ENCODE measurements at regions not wholly inside any gene's neighbourhood (a gene's known extent, or its start where the extent isn't known, plus 50 kb on each side); places are given as distances from the start of the nearest gene placed in this dataset.
"Not testable (repeated sequence)": the region's sequence is repeated elsewhere in the genome, so short reads cannot be mapped to it uniquely, and the experiment has no call there.

- no TSS peak for BruUV-seq (replicated peaks)
- POLR2A ChIA-PET (ENCODE audit: unreplicated experiment): no interaction called here
- DNase-seq: no peak
- TF ChIP-seq EZH2phosphoT487 (IDR thresholded peaks at IDR 0.05; ENCODE audit: borderline replicate concordance, low read length) (no peak), CTCF (conservative IDR thresholded peaks at IDR 0.05; ENCODE audit: low read depth, low read length) (no peak), EZH2 (IDR thresholded peaks at IDR 0.05; ENCODE audit: low read length, unreplicated experiment) (no peak)
- Histone ChIP-seq H3K9me3 (ENCODE audit: low read length) (no peaks in the 10 kb centered on the region), H3K4me1 (ENCODE audit: insufficient read depth, low read length) (no peaks in the 10 kb centered on the region), H3K4me2 (ENCODE audit: low read length) (no peak overlapping the region), H2AFZ (ENCODE audit: low read length) (no peak overlapping the region), H3K79me2 (ENCODE audit: low read length) (no peaks in the 10 kb centered on the region), H3K9me2 (replicated peaks; ENCODE audit: low read length) (no peaks in the 10 kb centered on the region), H3K36me3 (ENCODE audit: low read depth, low read length) (no peaks in the 10 kb centered on the region), H3K27me3 (ENCODE audit: low read length) (no peaks in the 10 kb centered on the region), H3F3A (ENCODE audit: low read length, unreplicated experiment) (no peaks in the 10 kb centered on the region), H4K20me1 (ENCODE audit: low read length) (no peaks in the 10 kb centered on the region), H3K4me3 (ENCODE audit: low read length) (no peak overlapping the region), H3K27ac (ENCODE audit: low read length) (no peak overlapping the region), H3K9ac (ENCODE audit: low read length) (no peak overlapping the region)
- no peak for ATAC-seq
- CTCF ChIA-PET: no interaction called here
- intact Hi-C loops (cut with micrococcal nuclease): no loop called here
Observed at GRCh38 chr19:29886586-29886985, 55.5 kb upstream of the URI1 start.

- CTCF ChIA-PET: no interaction called here
- TF ChIP-seq CTCF (conservative IDR thresholded peaks at IDR 0.05; ENCODE audit: low read depth, low read length): no peak
- ATAC-seq: no peak
- Histone ChIP-seq H2AFZ (ENCODE audit: low read length) (no peak overlapping the region), H3K36me3 (ENCODE audit: low read depth, low read length) (no peaks in the 10 kb centered on the region), H3K4me2 (ENCODE audit: low read length) (no peak overlapping the region), H3K27me3 (ENCODE audit: low read length) (no peaks in the 10 kb centered on the region), H3F3A (ENCODE audit: low read length, unreplicated experiment) (no peaks in the 10 kb centered on the region), H3K9me3 (ENCODE audit: low read length) (no peaks in the 10 kb centered on the region), H3K79me2 (ENCODE audit: low read length) (no peaks in the 10 kb centered on the region), H3K4me1 (ENCODE audit: insufficient read depth, low read length) (no peaks in the 10 kb centered on the region), H3K9me2 (replicated peaks; ENCODE audit: low read length) (no peaks in the 10 kb centered on the region), H3K9ac (ENCODE audit: low read length) (no peak overlapping the region), H3K4me3 (ENCODE audit: low read length) (no peak overlapping the region), H3K27ac (ENCODE audit: low read length) (no peak overlapping the region), H4K20me1 (ENCODE audit: low read length) (no peaks in the 10 kb centered on the region)
- DNase-seq: no peak
- POLR2A ChIA-PET (ENCODE audit: unreplicated experiment): no interaction called here
- no TSS peak for BruUV-seq (replicated peaks)
- intact Hi-C loops (cut with micrococcal nuclease): no loop called here
Observed at GRCh38 chr19:29887442-29887855, 54.6 kb upstream of the URI1 start.

GRCh38 chr19:29888047-29888446 is 54.0 kb upstream of the URI1 start:
- H3K36me3 ChIP-seq (ENCODE audit: low read depth, low read length); H3K4me2 ChIP-seq (ENCODE audit: low read length); H4K20me1 ChIP-seq (ENCODE audit: low read length); POLR2A ChIA-PET (ENCODE audit: unreplicated experiment); H2AFZ ChIP-seq (ENCODE audit: low read length); CTCF ChIA-PET; H3K27ac ChIP-seq (ENCODE audit: low read length); H3K4me3 ChIP-seq (ENCODE audit: low read length); H3K9ac ChIP-seq (ENCODE audit: low read length); H3K4me1 ChIP-seq (ENCODE audit: insufficient read depth, low read length); ATAC-seq; H3F3A ChIP-seq (ENCODE audit: low read length, unreplicated experiment); DNase-seq; H3K79me2 ChIP-seq (ENCODE audit: low read length); intact Hi-C loops (cut with micrococcal nuclease); BruUV-seq (replicated peaks); H3K9me3 ChIP-seq (ENCODE audit: low read length); H3K27me3 ChIP-seq (ENCODE audit: low read length); H3K9me2 ChIP-seq (replicated peaks; ENCODE audit: low read length): not testable (repeated sequence)

All from PC-3 (cell line).